HEK293 (cell line): ENCODE measurements at regions not wholly inside any gene's neighbourhood (a gene's known extent, or its start where the extent isn't known, plus 50 kb on each side); places are given as distances from the start of the nearest gene placed in this dataset.

Experiments used
- CTCF ChIA-PET: fragments of 350-600 bp; formaldehyde crosslinking; extraction: SDS; loops from one replicate; lab custom pipeline; 2021; ENCODE audit warnings: antibody characterized with exemption; lab: Yijun Ruan, JAX
- POLR2A ChIA-PET: fragments of 300-600 bp; formaldehyde crosslinking; extraction: SDS; loops from one replicate; lab custom pipeline; 2020; ENCODE audit warnings: antibody characterized with exemption, inconsistent platforms; lab: Yijun Ruan, JAX
- H3K27ac ChIP-seq: fragments of 200-500 bp; sonication (Bioruptor generic); 2 replicates; pipeline ENCODE4 v1.5.1; 2014; ENCODE audit warnings: low read depth, low read length, control low read depth, inconsistent platforms; ENCODE audit errors: extremely low read depth
- H3K36me3 ChIP-seq, 2 experiments: fragments of 200-500 bp in 1 of 2; sonication (Bioruptor generic) in 1 of 2; 1 replicate in 1 of 2; 2 replicates in 1 of 2; pipeline ENCODE4 v1.5.1; 2014 to 2017; ENCODE audit warnings: inconsistent platforms in 2 of 2, low read length in 2 of 2; ENCODE audit not compliant: control insufficient read depth in 2 of 2, insufficient read depth in 1 of 2
- H3K4me1 ChIP-seq: fragments of 200-500 bp; sonication (Bioruptor generic); 2 replicates; pipeline ENCODE4 v1.5.1; 2014; ENCODE audit warnings: mild to moderate bottlenecking, low read length, inconsistent platforms; ENCODE audit not compliant: control insufficient read depth, insufficient read depth
- H3K4me3 ChIP-seq: 2 replicates; pipeline ENCODE4 v1.5.1; 2011; ENCODE audit warnings: low read depth, mild to moderate bottlenecking, control low read depth, low read length, moderate library complexity
- H3K9me3 ChIP-seq: fragments of 200-500 bp; sonication (Bioruptor generic); 2 replicates; pipeline ENCODE4 v1.5.1; 2014; ENCODE audit warnings: low read depth, low read length, inconsistent platforms; ENCODE audit not compliant: control insufficient read depth, insufficient read depth
- EGR2 ChIP-seq: fragments of 450-650 bp; formaldehyde crosslinking; IDR thresholded peaks from 2 replicates; pipeline ENCODE4 v1.5.1; 2016; ENCODE audit warnings: low read depth, missing biosample characterization, missing genetic modification characterization
- GLI4 ChIP-seq: fragments of 450-650 bp; formaldehyde crosslinking; IDR thresholded peaks from 2 replicates; pipeline ENCODE4 v1.5.1; 2016; ENCODE audit warnings: missing biosample characterization, missing genetic modification characterization
- MEIS1 ChIP-seq: sonication (generic); formaldehyde crosslinking; IDR thresholded peaks from 2 replicates; pipeline ENCODE4 v1.8.1; 2022; ENCODE audit warnings: missing genetic modification reagents, mild to moderate bottlenecking, borderline replicate concordance
- MZF1 ChIP-seq: fragments of 450-650 bp; formaldehyde crosslinking; IDR thresholded peaks from 2 replicates; pipeline ENCODE4 v1.5.1; 2017; ENCODE audit warnings: missing biosample characterization, missing genetic modification characterization, borderline replicate concordance
- PRDM1 ChIP-seq: fragments of 450-650 bp; formaldehyde crosslinking; IDR thresholded peaks from 2 replicates; pipeline ENCODE4; 2016; ENCODE audit warnings: missing biosample characterization, missing genetic modification characterization
- TCF7L2 ChIP-seq: IDR thresholded peaks from 2 replicates; pipeline ENCODE4 v1.6.1; 2011; ENCODE audit warnings: low read depth, mild to moderate bottlenecking, inconsistent platforms, low read length, moderate library complexity, borderline replicate concordance
- ZBTB10 ChIP-seq: fragments of 450-650 bp; formaldehyde crosslinking; IDR thresholded peaks from 2 replicates; pipeline ENCODE4 v1.5.1; 2016; ENCODE audit warnings: missing biosample characterization, missing genetic modification characterization
- ZFP3 ChIP-seq: fragments of 450-650 bp; formaldehyde crosslinking; IDR thresholded peaks from 2 replicates; pipeline ENCODE4 v1.5.1; 2016; ENCODE audit warnings: low read depth, missing biosample characterization, missing genetic modification characterization
- ZFP37 ChIP-seq: fragments of 450-650 bp; formaldehyde crosslinking; IDR thresholded peaks from 2 replicates; pipeline ENCODE4 v1.5.1; 2016; ENCODE audit warnings: missing biosample characterization, missing genetic modification characterization
- ZFP41 ChIP-seq: fragments of 450-650 bp; formaldehyde crosslinking; IDR thresholded peaks from 2 replicates; pipeline ENCODE4 v1.5.1; 2016; ENCODE audit warnings: missing biosample characterization, missing genetic modification characterization, borderline replicate concordance
- ZNF132 ChIP-seq: fragments of 450-650 bp; formaldehyde crosslinking; IDR thresholded peaks from 2 replicates; pipeline ENCODE4 v1.5.1; 2017; ENCODE audit warnings: missing biosample characterization, missing genetic modification characterization, borderline replicate concordance
- ZNF140 ChIP-seq: fragments of 450-650 bp; formaldehyde crosslinking; IDR thresholded peaks from 2 replicates; pipeline ENCODE4 v1.5.1; 2016; ENCODE audit warnings: missing biosample characterization, missing genetic modification characterization
- ZNF239 ChIP-seq: fragments of 450-650 bp; formaldehyde crosslinking; IDR thresholded peaks from 2 replicates; pipeline ENCODE4 v1.5.1; 2016; ENCODE audit warnings: missing biosample characterization, missing genetic modification characterization
- ZNF302 ChIP-seq: fragments of 450-650 bp; formaldehyde crosslinking; IDR thresholded peaks from 2 replicates; pipeline ENCODE4 v1.5.1; 2016; ENCODE audit warnings: missing biosample characterization, missing genetic modification characterization, low read depth
- ZNF335 ChIP-seq: fragments of 450-650 bp; formaldehyde crosslinking; conservative IDR thresholded peaks from 2 replicates; pipeline ENCODE4 v1.5.1; 2016; ENCODE audit warnings: missing biosample characterization, missing genetic modification characterization
- ZNF350 ChIP-seq: fragments of 450-650 bp; formaldehyde crosslinking; IDR thresholded peaks from 2 replicates; pipeline ENCODE4 v1.5.0; 2017; ENCODE audit warnings: missing biosample characterization, mild to moderate bottlenecking, missing genetic modification characterization
- ZNF398 ChIP-seq: fragments of 450-650 bp; formaldehyde crosslinking; IDR thresholded peaks from 2 replicates; pipeline ENCODE4 v1.5.1; 2017; ENCODE audit warnings: missing biosample characterization, missing genetic modification characterization
- ZNF560 ChIP-seq: fragments of 450-650 bp; formaldehyde crosslinking; IDR thresholded peaks from 2 replicates; pipeline ENCODE4 v1.5.1; 2017; ENCODE audit warnings: missing biosample characterization, missing genetic modification characterization, borderline replicate concordance
- ZNF747 ChIP-seq: fragments of 450-650 bp; formaldehyde crosslinking; IDR thresholded peaks from 2 replicates; pipeline ENCODE4 v1.5.1; 2016; ENCODE audit warnings: missing biosample characterization, missing genetic modification characterization
- ZNF777 ChIP-seq: fragments of 450-650 bp; formaldehyde crosslinking; IDR thresholded peaks from 2 replicates; pipeline ENCODE4 v1.5.1; 2017; ENCODE audit warnings: missing biosample characterization, missing genetic modification characterization, borderline replicate concordance
- TF ChIP-seq, protein P1 (sequence below): fragments of 450-650 bp; formaldehyde crosslinking; IDR thresholded peaks from 2 replicates; pipeline ENCODE4 v1.5.0; 2017; ENCODE audit warnings: missing biosample characterization, missing genetic modification characterization, borderline replicate concordance
- TF ChIP-seq, protein P2 (sequence below): fragments of 450-650 bp; formaldehyde crosslinking; IDR thresholded peaks from 2 replicates; pipeline ENCODE4 v1.5.1; 2016; ENCODE audit warnings: missing biosample characterization, missing genetic modification characterization
- TF ChIP-seq, protein P3 (sequence below): fragments of 450-650 bp; formaldehyde crosslinking; IDR thresholded peaks from 2 replicates; pipeline ENCODE4 v1.5.1; 2016; ENCODE audit warnings: missing biosample characterization, missing genetic modification characterization, borderline replicate concordance

DNA sequence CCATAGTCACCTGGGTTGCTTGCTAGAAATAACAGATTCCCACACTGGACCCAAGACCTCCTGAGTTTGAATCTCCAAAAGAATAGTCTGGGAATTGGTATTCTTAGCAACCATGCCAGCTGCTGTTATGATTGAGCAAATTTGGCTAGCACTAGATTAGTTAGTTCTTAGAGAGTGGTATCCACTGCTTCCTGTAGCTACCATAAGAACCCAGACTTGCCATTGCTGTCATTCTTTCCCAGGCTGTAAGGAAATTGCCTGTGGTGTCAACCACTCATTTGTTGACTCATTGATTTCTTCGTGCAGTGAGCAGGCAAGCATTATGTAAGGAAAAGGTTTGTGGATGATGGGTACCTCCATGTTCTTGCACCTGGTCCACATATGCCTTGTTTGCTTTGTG, 201.8 kb upstream of the RGS6 start:
- POLR2A ChIA-PET, result no interaction called here
- H3K36me3 ChIP-seq, result peaks cover under 1 to 48% of the 10 kb centered on the region in 2 experiments; a peak in 2 of 3 replicates
- TF ChIP-seq ZNF132, result no peak
- no peak for TF ChIP-seq PRDM1 (tag by site-specific recombination)
- no peak for TF ChIP-seq ZNF335 (tag by site-specific recombination)
- TF ChIP-seq ZNF747, result no peak
- no peak for TF ChIP-seq ZNF140 (tag by site-specific recombination)
- no peak for TF ChIP-seq ZNF398 (tag by site-specific recombination)
- no peak for TF ChIP-seq MEIS1 (CRISPR knock-in tag)
- TF ChIP-seq ZNF350, result no peak
- TF ChIP-seq, all 188 proteins: peak for 0
- Histone ChIP-seq H3K4me3 (no peak overlapping the region), H3K27ac (no peak overlapping the region), H3K4me1 (no peaks in the 10 kb centered on the region), H3K9me3 (no peaks in the 10 kb centered on the region)
- CTCF ChIA-PET, result no interaction called here

- Histone ChIP-seq H3K4me3 (no peak overlapping the region), H3K9me3 (no peaks in the 10 kb centered on the region), H3K4me1 (no peaks in the 10 kb centered on the region), H3K27ac (no peak overlapping the region), H3K36me3 (peaks cover 7 to 48% of the 10 kb centered on the region in 2 experiments; a peak in 2 of 3 replicates)
- ChIA-PET POLR2A (no interaction called here), CTCF (no interaction called here)
- TF ChIP-seq TCF7L2 (no peak), GLI4 (tag by site-specific recombination) (no peak), ZFP3 (tag by site-specific recombination) (no peak), ZFP41 (no peak), ZNF239 (tag by site-specific recombination) (no peak), ZNF777 (tag by site-specific recombination) (no peak), EGR2 (tag by site-specific recombination) (no peak), ZFP37 (tag by site-specific recombination) (no peak), ZNF560 (tag by site-specific recombination) (no peak), ZBTB10 (no peak), MZF1 (no peak), ZNF350 (no peak), ZNF302 (tag by site-specific recombination) (no peak)
- TF ChIP-seq, protein P1, sequence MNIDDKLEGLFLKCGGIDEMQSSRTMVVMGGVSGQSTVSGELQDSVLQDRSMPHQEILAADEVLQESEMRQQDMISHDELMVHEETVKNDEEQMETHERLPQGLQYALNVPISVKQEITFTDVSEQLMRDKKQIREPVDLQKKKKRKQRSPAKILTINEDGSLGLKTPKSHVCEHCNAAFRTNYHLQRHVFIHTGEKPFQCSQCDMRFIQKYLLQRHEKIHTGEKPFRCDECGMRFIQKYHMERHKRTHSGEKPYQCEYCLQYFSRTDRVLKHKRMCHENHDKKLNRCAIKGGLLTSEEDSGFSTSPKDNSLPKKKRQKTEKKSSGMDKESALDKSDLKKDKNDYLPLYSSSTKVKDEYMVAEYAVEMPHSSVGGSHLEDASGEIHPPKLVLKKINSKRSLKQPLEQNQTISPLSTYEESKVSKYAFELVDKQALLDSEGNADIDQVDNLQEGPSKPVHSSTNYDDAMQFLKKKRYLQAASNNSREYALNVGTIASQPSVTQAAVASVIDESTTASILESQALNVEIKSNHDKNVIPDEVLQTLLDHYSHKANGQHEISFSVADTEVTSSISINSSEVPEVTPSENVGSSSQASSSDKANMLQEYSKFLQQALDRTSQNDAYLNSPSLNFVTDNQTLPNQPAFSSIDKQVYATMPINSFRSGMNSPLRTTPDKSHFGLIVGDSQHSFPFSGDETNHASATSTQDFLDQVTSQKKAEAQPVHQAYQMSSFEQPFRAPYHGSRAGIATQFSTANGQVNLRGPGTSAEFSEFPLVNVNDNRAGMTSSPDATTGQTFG (tag by site-specific recombination), result no peak
- TF ChIP-seq, protein P2, sequence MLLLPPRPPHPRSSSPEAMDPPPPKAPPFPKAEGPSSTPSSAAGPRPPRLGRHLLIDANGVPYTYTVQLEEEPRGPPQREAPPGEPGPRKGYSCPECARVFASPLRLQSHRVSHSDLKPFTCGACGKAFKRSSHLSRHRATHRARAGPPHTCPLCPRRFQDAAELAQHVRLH (tag by site-specific recombination), result no peak
- TF ChIP-seq, protein P3, sequence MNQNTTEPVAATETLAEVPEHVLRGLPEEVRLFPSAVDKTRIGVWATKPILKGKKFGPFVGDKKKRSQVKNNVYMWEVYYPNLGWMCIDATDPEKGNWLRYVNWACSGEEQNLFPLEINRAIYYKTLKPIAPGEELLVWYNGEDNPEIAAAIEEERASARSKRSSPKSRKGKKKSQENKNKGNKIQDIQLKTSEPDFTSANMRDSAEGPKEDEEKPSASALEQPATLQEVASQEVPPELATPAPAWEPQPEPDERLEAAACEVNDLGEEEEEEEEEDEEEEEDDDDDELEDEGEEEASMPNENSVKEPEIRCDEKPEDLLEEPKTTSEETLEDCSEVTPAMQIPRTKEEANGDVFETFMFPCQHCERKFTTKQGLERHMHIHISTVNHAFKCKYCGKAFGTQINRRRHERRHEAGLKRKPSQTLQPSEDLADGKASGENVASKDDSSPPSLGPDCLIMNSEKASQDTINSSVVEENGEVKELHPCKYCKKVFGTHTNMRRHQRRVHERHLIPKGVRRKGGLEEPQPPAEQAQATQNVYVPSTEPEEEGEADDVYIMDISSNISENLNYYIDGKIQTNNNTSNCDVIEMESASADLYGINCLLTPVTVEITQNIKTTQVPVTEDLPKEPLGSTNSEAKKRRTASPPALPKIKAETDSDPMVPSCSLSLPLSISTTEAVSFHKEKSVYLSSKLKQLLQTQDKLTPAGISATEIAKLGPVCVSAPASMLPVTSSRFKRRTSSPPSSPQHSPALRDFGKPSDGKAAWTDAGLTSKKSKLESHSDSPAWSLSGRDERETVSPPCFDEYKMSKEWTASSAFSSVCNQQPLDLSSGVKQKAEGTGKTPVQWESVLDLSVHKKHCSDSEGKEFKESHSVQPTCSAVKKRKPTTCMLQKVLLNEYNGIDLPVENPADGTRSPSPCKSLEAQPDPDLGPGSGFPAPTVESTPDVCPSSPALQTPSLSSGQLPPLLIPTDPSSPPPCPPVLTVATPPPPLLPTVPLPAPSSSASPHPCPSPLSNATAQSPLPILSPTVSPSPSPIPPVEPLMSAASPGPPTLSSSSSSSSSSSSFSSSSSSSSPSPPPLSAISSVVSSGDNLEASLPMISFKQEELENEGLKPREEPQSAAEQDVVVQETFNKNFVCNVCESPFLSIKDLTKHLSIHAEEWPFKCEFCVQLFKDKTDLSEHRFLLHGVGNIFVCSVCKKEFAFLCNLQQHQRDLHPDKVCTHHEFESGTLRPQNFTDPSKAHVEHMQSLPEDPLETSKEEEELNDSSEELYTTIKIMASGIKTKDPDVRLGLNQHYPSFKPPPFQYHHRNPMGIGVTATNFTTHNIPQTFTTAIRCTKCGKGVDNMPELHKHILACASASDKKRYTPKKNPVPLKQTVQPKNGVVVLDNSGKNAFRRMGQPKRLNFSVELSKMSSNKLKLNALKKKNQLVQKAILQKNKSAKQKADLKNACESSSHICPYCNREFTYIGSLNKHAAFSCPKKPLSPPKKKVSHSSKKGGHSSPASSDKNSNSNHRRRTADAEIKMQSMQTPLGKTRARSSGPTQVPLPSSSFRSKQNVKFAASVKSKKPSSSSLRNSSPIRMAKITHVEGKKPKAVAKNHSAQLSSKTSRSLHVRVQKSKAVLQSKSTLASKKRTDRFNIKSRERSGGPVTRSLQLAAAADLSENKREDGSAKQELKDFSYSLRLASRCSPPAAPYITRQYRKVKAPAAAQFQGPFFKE (tag by site-specific recombination), result no peak
Measured at GRCh38 chr14:71731096-71731495, 201.1 kb upstream of the RGS6 start.
